Stimulated activated CD8-positive, alpha-beta memory T cell treated with anti-CD3 and anti-CD28 coated beads, Interleukin-4, amount 100 ng/mL, for 1 hour (primary cell): ENCODE measurements at regions not wholly inside any gene's neighbourhood (a gene's known extent, or its start where the extent isn't known, plus 50 kb on each side); places are given as distances from the start of the nearest gene placed in this dataset.

Experiments
- DNase-seq, 2 donors: peaks; one replicate each; pipeline ENCODE4 v3.0.0-alpha.2; 2020; ENCODE audit warnings: low read depth in 2 of 2, low spot score in 1 of 2

DNA sequence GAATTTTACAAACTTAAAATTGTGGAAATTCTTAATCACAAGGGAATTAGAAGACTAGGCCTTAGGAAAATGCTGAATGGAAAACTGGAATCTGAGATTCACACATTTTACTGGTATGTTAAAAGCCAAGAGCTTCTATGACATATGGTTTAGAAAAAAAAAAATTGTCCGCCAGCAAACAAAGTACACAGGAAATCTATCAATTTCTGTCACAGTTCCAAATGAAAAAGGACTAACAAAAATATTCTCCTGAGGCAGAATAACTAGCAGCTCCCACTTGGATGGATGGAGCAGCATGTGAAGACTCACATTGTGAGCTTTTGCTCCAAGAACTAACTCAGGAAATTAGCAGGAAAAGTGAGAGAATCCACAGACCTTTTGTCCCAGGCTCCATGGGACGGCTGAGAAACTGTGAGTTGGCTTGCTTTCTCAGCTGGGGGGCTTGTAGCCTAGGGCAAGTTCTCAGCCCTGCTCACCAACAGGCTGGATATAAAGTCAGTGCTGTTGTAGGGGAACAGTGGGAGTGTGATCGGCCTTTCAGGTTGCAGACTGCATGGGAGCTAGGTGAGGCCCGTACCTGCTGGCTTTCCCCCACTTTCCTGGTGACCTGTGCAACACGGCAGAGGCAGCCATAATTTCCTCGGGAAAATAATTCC is 731.1 kb upstream of the SGO1 start:
- no peak for DNase-seq

DNA sequence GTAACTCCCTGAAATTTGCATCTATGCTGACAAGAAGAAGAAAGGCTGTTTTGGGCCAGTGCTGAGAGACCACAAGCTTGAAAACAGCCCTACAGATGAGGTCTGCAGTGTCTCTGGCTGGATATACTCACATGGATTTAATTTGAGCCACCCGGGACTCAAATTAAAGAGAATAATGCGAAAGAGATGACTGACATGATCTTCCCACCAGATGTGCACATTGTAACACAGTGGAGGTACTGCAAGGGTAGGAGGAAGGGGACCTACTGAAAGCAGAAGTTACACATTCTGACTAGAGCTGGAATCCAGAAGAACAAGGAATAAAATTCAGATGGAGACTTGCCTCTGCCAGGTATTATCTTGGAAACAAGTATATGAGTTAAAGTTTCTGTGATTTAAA is 728.3 kb upstream of the SGO1 start:
- no peak for DNase-seq

DNA sequence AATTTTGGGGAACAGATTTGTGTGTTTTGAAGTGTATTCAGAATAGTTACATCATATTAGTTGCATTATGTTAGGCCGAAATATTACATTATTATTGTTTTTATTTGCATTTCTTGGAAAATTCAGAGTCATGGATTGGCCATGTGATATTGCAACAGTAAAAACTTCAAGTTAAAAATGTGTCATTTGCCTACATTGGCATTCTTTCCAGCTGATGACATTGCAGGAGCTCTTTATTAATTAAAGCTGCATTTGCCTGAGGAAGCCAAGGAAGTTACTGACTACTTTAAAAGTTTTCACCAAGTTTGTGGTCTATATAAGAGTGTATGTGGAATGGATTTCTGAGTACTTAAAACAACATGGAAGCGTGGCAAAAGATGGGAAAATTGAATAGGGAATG is 726.4 kb upstream of the SGO1 start:
- DNase-seq: no peak

DNA sequence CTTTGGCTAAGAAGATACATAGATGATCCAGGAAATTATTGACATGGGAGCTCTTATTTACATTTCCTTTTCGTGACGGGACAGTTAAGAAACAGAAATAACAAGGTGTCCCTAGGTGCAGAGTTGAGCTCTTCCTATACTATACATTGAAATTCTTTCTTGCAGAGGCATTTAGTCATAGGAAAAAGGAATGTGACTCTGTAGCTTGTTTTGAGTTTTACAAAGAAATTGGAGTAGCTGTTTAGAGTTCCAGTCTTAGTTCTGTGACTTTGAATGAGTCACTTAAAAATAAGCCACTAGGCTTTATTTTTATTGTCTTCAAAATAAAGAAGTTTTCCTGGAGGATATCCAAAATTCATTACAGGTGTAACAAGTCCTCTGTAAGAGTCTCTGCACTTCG is 723.5 kb upstream of the SGO1 start:
- DNase-seq: no peak

DNA sequence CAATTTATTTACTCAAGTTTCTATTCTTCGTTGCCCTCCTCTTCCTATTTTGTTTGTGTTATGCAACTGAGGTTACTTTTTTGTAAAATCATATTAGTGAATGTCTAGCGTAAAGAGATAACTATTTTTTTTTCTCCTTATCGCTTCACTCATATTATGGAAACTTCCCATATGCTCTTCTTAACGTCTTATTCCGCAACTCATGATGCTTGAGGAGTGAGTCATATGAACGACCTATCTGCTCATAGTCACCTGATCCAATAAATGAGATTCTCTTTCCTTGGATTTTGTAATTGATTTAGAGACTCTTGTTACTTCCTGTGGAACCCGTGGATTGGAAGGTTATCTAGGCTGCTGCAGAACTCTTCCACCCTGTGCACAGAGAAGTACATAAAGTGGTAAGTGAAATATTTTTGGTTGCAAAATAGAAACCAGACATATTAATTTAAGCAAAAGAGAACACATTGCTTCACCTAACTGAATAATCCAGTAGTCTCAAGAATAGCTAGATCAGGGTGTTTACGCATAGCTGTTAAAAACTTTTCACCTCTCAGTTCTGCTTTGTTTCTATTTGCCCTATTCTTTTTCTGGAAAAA is 719.3 kb upstream of the SGO1 start:
- DNase-seq: no peak

DNA sequence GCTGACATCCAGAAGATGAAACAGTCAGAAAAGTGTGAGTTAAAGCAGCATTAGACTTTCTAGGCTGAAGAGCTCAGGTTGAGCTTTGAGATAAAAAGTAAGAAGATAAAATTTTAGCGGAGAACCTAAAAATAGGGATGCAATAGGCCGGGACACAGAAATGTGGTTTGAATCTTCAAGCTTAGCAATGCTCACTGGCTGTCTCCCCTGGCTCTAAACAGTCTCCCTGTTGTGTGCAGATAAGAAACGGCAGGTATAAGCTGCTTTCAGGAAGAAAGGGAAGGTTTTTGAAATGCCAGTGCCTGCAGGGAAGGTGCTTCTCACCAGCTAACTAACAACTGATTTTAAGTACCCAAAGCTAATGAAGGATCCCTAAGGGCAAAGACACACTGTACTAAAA is 718.7 kb upstream of the SGO1 start:
- DNase-seq: no peak

DNA sequence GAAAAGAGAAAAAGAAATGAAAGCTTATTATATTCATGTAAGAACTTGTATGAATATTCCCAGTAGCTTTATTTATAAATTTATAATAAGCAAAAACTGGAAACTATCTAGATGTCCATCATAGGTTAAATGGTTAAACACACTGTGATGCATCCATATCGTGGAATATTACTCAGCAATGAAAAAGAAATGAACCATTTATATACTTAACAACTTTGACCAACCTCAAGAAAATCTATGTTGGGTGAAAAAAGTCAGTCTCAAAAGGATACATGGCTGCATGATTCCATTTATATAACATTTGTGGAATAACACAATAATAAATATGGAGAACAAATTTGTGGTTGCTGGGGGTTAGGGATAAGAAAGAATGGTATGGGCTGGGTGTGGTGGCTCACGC is 713.0 kb upstream of the SGO1 start:
- DNase-seq: no peak

DNA sequence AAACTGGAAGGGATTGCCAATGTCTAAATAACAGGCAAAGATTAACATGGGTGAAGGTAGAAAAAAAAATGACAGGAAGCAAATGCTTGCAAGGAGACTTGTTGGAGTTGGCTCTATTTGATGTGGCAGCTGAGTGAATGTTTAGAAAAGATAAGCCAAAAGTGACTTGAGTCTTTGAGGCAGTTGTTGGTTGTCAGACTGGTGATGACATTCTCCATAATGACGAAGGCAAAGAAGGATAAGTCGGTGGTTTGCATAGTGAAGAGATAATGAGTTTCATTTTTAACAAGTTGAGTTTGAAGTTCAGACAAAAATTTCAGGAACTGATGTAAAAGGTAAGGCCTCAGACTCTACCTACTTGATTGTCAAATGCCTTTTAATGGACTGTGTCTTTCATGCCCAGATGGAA is 704.1 kb upstream of the SGO1 start:
- no peak for DNase-seq

DNA sequence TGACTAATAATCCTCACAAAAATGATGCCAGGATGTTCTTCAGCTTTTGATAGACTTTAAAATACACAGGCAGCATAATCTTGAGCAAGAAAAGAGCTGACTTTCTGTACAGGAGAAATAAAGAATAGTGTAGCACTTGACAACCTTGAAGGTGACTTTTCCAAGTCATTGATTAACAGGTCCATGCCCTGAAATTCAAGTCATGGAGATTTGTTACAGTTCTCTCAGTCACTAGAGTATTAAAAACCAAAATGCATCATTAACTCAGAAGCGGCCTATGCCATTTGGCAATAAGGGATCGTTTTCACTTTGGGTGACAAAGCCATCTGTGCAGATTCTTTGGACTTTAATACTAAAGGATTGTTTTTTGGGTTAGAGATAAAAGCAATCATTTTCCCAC is 692.7 kb upstream of the SGO1 start:
- DNase-seq: no peak

DNA sequence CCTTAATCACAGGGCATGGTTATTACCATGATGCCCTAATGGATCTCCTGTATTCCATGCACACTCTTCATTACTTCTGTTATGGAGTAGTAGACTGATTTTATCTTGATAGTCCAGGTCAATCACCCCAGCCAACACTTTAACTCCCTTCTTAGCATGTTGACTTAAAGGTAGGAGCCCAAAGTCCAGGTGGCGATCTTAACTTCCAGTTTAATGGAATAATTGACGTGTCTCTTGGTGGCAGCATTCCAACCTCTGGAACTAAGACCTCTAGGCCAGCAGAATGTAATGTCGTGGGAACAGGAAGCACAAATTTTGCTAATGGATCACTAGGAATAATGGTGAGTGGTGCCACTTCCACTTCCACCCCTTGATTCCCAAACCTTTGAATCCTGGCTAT is 687.2 kb upstream of the SGO1 start:
- no peak for DNase-seq

DNA sequence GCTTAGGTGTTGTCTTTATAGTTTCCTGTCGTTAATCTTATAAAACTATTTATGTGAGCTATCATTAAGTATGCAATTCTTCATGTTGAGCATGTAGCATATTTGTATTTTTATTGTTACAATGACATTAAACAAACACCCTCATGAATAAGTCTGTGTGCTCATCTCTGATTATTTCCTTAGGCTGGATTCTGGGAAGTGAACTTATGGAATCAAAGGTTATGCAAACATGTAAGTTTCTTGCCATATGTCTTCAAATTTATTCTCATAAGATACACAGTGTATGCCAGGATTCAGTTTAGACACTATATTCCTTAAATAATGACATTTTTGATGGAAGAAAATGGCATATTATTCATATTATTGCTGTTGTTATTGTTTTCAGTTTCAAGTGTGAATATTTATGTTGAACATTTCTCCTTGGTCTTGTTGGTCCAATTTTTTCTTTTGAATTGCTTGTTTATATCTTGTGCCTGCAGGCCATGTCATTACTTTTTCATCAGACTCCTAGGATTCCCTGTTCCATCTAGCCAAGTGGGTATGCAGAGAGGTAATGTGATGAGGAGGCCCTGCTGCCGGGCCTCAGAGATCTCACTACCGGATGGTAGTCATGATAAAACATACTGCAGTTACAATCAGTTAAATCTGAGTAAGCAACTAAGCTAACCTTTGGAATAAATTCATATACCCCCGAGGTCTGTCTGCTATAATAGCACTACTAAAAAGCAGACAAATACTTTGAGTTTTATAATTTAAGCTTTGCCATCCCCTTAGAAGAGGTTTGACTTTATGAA is 684.3 kb upstream of the SGO1 start:
- DNase-seq: no peak

DNA sequence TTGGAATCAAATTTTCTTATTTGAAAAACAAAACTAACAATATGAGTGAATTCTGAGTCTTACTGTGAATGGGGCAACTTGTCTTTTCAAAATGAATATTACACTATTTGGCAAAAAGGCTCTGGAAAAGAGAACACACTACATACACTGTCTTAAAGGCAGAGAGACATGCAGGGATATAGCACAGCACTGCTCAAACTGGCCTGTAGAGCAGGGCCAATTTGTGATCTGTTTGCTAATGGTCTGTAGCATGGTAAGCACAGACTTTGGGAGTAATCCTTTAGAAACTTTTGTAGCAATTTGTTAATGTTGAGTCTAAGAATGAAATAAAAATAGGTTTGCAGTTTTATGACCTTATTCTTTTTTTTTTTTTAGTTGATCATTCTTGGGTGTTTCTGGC is 679.8 kb upstream of the SGO1 start:
- DNase-seq: no peak

DNA sequence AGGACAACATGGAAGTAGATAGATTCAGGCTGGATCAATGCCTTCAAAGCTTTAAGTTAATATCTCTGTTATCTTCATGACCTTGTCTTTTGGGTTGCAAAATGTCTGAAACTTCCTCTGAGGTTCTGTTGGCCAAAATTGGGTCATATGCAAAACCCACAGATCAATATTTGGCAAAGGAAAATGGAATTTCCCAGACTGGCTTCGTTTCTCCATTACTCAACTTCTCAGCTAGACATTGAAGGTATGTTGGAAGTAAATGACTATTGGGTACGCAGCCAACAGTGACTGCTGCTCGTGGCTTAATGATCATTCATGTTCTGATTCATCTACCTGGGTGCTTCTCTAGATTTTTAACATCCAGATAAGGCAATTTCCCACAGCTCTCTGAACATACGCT is 675.4 kb upstream of the SGO1 start:
- DNase-seq: no peak

DNA sequence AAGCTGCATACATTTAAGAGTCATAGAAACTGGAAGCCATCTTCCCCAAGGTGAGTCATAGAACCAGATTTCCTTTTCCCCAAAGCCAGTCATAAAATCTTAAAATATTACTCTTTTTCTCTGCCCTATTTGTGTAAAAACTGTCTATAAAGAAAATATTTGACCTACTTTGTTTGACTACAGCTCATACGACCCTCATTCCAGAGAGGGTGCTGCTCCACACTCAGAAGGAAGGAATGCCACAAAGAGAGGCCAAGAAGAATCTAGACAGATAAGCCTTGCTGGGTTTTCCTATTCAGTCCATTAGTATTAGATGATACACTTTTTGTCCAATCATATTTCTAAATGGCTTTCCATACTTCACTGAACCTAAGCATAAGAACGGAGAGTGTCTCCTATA is 671.6 kb upstream of the SGO1 start:
- DNase-seq: no peak

DNA sequence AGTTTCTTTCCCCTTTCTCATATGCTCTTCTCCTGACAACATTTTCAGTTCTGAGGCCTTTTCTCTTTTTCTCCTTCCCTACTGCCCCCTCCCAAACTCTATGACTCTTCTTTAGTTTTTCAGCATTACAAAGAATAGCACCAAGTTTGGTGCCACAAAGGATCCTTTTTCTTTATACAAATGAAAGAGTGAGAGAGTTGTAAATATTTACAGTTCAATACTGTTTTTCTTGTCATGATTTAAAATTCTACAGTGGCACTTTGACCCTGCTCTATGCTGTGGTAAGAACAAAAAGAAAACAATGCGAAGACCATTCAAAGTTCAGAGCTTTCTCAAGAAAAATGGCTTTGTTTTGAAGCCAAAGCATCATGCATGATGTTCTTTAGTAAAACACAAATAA is 667.9 kb upstream of the SGO1 start:
- DNase-seq: no peak

DNA sequence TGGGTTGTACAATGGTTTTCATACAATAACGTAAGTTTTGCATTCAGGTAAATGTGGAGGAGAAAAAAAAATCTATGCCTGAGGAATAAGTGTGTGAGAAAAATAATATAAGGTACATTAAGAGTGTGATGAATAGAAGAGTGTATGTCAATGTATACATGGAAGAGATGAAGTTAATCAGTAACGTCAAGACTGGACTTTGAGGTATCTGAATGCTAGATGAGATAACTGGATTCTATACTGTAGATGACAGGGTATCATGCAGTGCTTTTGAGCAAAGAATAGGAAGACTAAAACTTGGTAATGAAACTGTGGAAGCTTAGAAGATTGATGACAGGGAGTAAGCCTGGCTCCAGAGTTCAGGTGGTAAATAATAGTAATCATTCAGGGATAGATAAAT is 666.7 kb upstream of the SGO1 start:
- DNase-seq: no peak

DNA sequence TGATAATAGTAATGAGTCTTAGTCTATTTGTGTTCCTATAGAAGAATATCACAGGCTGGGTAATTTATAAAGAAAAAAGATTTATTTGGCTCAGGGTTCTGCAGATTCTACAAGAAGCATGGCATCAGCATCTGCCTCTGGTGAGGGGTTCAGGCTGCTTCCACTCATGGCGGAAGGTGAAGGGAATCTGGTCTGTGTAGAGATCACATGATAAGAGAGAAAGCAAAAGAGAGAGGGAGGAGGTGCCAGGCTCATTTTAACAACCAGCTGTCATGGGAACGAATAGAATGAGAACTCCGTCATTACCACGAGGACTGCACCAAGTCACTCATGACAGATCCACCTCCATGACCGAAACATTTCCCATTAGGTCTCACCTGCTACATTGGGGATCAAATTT is 664.0 kb upstream of the SGO1 start:
- DNase-seq: no peak

DNA sequence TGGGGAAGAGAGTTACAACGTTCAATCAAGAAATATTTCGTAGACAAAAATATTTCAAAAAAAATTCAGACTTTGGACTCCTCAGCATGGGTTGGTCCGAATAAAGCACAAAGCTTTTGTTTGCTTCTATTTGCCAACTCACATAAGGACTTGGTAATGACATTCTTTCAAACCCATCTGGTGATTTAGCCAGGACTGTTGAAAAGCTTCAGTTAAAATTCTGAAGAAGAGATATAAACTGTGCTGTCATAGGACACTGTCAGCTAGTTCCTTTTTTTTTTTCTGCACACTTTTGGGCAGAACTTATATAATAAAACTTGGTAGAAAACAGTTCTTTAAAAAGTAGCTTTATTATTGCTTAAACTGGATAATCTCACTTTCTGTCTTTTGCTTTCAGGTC is 660.8 kb upstream of the SGO1 start:
- DNase-seq: no peak

DNA sequence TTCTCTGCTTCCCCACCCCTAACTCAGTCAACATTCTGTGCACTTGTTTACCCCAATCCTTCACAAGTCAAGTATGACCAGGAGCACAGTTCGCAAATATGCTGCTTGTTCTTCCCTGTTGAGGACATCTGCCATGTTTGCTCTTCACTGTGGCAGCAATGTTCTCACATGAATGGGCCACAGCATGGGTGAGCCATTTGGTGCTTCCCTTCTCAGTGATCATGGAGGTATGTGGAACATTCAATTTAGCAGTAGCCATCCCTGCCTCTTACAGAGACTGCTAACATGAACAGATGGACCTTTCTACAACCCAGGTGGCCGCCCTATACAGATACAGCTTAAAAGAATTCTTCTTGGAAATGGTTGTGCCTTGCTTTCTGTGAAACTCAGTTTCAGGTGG is 660.1 kb upstream of the SGO1 start:
- DNase-seq: no peak

DNA sequence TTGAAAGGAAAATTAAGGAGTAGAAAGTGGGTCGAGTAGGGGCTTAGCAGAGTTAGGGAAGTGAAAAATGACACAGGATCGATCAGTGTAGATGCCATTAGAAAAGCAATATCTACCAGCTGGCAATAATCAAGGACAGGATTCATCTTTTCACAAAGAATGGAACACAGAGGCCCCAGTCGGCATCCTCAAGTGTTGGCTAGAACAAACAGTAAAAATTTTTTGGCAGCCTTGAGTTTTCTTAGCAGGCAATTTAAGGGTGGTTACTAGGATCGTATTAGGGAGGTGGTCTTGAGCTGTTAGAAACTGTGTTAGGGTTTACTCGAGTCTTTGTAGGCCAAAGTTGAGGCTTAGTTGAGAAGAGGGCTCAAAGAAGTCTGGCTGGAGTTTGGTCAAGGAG is 658.8 kb upstream of the SGO1 start:
- no peak for DNase-seq

DNA sequence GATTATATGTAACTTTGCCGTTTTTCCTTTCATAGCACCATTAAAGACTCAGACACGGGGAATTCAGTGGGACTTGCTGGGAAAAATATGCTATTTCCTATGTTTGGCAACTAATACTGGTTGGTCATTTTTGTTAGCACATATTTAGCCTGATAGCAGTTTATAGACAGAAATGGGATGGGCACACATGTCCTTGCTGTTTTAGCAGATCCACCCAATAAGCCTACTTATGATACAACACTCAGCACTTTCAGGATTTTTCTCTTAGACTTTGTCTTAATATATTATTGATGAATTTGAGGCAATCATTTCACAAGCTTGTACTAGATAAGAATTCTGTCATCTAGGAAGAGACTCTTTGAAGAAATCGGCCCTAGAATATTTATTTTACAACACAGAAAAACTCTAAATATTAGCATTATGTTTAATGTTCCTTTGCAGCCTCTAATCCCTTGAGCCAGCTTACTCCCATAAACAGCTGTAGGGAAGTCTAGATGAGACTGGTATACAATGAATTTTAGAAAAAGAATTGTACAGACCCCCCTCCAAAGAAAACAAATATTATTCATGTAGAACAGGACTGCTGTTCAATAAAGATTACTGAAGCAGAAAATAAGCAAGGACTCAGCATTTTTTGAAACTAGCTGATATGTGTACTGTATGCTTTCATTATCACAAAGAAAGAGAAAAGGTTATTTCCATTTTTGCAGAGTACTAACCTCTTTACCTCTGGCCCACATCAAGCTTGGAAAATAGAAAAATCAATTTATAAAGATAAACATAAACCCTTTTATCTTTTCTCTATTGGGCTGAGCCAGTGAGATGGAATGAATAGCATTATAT is 656.8 kb upstream of the SGO1 start:
- no peak for DNase-seq

DNA sequence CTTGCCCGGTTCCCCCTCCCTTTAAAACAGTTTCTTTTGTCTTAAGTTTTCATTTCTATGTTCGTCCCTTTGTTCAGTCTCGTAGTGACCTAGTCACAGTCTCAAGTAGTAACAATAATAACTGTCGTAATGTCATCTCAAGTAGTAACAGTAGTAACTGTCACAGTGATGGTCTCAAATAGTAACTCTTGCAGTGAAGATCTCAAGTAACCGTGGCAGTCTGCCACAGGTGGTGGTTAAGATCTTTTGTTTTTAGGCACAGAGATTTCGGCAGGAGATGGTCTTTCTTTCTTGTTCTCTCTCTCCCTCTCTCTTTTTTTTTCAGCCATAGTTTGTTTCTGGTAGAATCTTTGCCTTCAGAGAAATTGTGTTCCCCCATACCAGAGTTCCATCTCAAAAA is 656.0 kb upstream of the SGO1 start:
- DNase-seq: no peak
